ENCODE measurements at regions not wholly inside any gene's neighbourhood (a gene's known extent, or its start where the extent isn't known, plus 50 kb on each side); places are given as distances from the start of the nearest gene placed in this dataset.

DNA sequence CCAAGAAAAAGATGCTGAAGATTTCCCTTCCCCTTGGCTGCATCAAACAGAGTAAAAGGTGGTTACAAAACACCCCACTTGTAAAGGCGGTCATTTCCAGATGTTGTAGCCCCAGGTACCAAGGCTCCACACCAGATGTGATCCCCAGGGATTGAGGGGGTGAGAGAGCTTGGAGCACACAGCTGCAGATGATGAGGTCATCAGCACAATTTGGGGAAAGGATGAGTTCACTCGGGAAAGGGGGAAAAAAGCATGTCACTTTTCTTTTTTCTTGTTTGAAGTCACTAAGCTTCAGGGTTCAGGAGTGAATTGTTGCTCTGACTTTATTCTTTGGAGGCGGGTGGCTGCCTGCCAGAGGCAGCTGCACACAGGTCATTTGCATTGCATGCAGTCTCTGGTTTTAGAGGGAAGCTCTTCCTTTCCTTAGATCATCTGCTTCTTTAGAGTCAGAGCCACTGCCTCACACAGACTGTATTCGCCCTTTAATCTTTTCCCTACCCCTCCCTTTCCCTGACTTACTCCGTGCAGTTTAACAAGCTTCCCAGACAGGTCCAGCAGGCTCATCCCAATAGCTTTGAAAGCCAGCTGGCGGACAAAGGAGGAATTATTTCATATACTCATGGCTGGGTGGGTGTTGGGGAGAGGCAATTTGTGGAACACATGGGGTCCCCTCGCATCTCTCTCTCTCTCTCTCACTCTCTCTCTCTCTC lies 409.3 kb upstream of the SLC24A2 start:
- peak; percentile 12 for DNase-seq (ENCODE audit: low spot score)

DNA sequence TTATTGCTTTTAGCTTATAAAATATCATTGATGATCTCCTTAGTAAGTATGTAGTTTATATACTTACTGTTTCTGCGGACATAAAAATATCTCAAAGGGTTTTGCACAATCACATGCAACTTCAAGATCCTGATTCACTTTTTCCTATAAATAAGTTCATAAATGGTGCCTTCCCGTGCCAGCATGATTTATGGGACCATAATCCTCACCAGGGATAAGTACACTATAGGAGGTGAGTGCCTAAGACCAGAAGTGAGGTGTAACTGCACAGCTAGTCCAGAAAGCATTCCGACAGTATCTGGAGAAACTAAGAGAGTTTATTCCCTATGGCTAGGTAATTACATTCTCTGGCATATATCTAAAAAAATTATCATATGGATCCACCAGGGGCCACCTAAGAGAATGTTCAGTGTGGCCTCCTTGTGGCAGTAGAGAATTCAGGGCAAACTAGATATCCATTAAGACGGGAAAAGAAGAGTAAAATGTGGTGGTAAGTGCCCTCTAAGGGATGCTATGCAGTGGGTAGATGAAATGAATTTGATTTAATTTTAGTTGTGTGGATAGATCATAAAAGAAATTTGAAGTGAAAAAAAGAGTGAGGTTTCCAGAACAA lies 402.5 kb upstream of the SLC24A2 start:
- DNase-seq (ENCODE audit: low spot score), result no peak

DNA sequence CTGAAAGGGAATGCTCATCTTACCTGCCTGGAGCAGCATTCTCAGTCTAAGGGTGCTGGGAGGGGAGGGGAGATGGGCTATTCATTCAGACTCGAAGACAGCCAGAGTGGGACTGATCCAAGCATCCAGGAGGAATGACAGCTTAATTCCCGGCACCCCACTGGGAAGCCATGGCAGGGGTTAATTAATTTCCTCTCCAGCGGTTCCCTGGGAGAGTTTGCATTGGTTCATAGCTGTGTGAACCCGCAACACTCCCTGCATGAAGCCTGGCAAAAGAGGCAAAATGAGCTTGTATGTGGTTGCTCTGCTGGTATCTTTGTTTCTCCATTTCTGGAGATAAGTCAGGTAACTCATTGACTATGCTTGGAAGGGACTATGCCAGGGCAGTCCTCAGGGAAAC lies 401.0 kb upstream of the SLC24A2 start:
- DNase-seq (ENCODE audit: low spot score), result no peak

DNA sequence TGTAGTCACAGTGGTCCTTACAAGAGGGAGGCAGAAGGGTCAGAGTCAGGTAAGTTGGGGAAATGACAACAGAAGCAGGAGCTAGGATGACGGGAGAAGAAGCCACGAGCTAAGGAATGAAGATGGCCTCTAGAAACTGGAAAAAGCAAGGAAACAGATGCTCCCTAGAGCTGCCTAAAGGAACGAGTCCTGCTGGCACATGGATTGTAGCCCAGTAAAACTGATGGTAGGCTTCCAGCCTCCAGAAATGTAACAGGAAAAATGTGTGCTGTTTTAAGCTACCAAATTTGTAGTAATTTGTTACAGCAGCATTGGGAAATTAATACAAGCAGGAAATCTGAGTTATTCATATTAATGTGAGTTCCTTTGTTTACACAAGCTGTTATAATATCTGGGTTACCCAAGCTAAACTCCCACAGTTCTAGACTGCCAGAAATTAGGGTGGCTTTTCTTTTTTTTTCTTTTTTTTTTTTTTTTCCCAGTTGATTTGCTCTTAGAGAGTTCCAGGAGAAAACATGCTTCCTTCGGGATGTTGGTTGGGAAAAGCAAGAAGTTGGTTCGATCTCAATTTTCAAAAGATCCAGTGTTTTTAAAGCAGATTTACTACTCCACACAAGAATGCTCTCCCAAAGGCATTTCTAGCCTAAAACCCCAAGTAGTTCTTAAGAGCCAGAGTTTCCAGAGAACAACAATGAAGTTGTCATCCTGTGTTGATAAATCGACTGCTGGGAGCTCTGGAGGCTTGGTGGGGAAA lies 400.0 kb upstream of the SLC24A2 start:
- DNase-seq (ENCODE audit: low spot score), result no peak

DNA sequence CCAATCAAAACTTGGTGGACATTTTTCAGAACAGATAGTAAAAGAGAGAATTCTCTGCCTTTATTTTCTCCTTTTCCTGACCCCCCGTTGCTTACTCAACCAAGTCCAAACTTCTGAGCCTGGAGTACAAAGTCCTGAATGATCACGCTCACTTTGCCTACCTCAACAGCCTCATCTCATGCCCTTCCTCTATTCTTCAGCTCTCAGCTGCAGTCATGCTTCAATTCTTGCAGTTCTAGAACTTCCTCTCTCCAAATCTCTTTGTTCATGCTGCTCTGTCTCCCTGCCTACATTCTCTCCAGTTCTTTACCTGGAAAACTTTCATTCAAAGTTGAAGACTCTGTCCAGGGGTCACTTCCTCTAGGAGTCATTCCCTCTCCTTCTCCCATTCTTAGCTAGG lies 398.5 kb upstream of the SLC24A2 start:
- no peak for DNase-seq (ENCODE audit: low spot score)

DNA sequence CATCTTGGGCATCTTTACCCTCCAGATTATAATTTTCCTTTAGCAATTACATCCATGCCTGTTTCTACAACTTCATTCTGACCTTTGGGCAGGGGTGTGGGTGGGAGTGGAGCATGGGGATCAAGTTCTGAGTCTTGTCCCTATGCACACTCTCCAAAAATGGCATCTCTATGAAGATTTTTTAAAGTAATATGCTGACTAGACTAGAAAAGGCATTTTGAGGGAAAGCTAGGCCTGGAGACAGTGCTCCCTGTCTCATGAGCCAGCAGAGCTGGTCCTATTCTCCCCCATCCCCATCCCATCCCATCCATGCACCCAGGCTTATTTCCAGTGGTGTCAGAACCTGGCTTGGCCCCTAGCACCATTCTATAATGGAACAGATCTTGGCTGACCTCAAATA lies 398.0 kb upstream of the SLC24A2 start:
- no peak for DNase-seq (ENCODE audit: low spot score)

DNA sequence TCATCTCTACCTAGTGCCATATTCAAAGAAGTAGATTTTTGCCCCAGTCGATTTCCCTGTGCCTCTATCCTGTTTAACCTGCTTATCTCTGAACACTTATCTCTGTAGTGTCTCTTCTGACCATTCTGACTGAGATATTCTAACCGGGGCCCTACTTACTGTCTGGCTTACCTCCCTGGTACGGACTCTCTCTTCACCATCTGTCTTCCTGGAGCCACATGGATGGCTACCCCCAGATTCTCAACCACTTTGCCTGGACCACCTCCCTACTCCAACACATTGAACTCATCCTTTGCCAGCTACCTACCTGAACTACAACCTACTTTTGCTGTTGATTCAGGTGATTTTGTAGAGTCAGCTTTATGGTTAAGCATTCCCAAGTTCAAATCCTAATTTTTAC lies 397.4 kb upstream of the SLC24A2 start:
- DNase-seq (ENCODE audit: low spot score), result no peak

DNA sequence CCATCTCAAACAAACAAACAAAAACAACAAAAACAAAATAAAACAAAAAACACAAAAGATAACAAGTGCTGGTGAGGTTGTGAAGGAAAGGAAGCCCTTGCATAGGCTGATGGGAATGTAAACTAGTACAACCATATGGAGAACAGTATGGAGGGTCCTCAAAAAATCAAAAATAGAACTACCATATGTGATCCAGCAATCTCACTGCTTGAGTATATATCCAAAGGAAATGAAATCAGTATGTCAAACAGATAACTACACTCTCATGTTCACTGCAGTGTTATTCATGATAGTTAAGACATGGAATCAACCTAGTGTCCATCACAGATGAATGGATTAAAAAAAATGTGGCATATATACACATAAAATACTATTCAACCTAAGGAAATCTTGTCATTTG lies 395.7 kb upstream of the SLC24A2 start:
- DNase-seq (ENCODE audit: low spot score), result no peak

DNA sequence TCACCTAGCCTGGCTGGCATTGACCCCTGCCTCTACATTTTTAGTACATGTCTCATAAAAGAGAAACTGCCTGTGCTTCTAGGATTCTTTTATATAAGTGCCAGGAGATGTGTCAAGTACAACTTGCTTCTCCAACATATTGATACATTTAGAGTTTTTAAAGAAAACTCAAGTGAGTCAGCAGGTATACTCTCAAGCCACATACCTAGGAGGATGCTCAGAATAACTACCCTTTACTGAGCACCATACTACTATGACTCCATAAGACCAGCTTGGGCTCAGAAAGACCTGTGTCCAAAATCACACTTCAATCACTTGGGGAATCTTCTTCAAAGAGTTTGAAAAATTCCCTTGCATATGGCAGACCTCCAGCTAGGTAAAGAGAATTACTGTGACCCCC lies 389.8 kb upstream of the SLC24A2 start:
- no peak for DNase-seq (ENCODE audit: low spot score)

DNA sequence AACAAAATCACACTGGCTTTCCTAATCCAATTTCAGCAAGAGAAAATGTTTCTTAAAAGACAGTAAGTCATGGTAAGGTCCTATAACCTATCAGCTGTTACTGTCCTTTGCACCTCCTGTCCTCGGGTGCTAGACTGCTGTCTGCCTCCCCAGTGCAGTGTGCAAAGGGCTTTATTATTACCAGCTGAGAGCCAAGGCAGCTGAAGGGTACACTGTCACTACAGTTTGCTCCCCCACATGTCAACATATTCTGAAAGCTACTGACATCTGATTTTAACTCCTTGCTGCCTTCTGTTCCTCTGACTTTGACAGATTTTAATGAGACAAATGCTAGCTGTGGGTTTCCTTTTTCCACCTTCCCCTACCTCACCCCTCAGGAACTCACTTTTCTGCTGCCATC lies 389.4 kb upstream of the SLC24A2 start:
- DNase-seq (ENCODE audit: low spot score), result no peak

DNA sequence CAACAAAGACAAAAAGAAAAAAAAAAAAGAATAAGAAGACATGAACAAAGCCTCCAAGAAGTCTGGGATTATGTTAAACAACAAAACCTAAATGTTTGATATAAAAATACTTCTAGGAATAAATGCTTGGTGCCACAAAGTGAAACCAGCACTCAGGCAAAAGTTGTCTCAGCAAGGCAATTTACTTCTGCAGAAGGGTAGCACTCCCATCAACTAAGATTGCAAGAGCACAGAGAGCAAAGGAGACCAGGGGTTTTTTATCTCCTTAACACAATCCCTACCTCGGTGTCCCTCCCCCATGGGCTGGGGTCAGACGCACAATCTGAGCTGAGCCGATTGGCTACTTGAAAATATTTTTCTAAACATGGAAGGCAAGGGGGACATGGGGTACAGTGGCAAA lies 381.3 kb upstream of the SLC24A2 start:
- no peak for DNase-seq (ENCODE audit: low spot score)

DNA sequence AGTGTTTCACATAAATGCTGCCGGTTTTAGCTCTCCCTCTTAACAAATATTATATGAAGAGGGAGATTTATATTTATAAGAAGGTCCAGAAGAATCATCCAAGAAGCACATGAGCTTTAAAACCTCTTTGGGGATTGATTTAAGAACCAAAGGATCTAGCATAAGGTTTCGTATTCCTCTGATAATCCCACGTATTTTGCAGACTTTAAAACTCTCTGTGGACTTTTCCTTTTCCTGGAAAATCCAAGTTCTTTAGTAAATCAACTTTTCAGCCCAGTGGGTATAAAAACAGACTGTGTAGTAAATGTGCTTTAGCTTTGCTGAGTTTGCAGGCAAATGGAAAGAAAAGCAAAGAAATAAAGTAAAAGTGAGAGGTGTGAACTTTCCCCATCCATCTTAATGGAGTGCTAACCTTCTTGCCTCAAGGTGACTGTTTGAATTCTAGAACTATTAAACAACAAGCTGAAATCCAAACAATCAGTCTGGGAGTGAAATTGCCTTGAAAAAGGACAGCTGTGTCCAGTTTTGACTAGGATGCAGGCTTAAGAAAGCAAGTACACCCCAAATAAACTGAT lies 363.4 kb upstream of the SLC24A2 start:
- no peak for DNase-seq (ENCODE audit: low spot score)

DNA sequence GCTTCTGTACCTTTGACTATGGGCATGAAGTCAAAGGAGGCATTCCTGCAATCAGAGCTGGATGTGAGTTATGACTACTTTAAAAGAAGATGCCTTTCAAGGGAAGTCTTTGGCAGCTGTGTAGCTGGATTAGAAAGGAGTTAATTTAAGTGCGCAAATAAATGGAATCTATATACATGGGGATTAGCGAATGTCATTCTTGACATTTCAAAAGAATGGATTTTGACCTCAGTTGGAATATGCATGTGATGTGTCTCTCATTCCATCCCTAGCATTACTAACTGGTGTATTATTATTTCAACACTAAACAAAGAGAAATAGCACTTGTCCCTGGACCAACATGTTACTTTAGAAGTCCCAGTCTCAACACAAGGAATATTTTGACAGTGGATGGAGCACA lies 359.6 kb upstream of the SLC24A2 start:
- no peak for DNase-seq (ENCODE audit: low spot score)

DNA sequence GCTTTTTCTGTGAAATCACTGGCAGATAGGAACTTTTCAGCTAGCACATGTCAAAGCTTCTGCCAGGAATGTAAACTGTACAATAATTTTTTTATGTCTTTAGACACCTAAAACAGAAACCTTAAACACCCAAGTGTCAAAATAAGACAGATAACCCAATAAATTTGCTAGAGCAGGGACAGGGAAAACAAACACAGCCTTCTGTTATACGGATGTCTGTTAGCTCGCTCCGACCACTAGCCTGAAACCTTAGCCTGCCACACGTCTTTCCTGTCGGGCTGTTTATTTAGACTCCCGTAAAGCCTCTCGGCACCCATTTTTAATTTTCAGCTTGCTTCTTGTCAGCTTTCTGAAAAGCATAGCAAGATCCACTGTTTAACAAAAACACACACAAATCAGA lies 355.4 kb upstream of the SLC24A2 start:
- DNase-seq (ENCODE audit: low spot score), result no peak

DNA sequence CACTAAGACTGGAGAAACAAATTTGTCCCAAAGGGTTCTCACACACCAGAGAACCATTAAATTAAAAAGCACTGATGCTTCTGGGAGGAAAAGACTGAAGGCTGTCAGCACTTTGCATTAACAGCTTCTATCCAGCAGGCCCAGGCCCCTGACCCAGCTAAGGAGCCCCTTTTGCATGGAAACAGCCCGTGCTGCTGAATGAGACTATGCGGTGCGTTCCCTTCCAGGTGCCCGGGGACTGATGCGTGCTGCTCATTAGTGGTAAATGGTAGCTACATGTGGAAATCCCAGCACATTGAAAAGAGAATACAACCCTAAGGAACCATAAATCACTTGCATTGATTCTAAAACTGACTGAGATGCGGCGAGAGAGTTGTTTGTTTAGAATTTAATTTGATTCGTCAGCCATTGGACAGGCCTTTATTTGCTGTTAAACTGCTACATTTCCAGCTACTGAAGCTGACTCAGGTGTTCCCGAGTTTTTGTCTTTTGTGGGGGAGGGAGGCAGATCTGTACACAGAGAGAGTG lies 351.0 kb upstream of the SLC24A2 start:
- no peak for DNase-seq (ENCODE audit: low spot score)

DNA sequence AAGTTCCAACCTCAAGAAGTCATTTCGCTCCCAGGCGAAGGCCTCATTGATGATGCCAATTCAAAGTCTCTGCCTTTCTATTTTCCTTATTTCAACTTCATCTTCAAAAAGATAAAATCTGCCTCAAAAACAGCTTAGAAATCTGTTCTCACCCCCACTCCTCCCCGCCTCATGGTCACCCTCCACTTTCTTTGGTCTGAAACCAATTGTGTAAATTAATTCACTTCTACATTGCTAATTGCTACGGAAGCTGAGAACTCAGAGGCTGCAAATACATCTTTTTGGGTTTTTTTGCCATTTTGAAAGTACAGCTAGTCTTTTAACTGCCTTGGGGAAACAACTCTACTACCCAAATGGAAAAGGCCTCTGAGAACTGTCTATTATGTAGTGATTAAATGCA lies 350.0 kb upstream of the SLC24A2 start:
- DNase-seq (ENCODE audit: low spot score), result no peak

DNA sequence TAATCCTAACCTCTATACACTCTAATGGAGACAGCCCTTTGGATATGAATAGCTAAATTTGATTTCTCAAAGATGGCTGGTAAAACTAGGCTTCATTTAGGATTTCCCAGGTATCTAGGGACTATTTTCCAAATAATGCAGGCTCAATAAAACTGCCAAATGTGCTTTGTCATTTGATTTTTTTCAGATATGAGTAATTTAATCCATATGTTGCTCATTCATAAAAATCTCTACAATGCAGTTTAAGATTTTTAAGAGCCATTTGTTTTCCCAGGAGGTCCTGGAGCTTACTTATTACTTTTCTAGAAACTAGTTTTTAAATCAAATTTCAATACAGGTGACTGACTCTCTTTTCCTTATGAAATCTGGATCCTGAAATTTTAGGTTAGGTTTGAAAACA lies 349.3 kb upstream of the SLC24A2 start:
- no peak for DNase-seq (ENCODE audit: low spot score)

DNA sequence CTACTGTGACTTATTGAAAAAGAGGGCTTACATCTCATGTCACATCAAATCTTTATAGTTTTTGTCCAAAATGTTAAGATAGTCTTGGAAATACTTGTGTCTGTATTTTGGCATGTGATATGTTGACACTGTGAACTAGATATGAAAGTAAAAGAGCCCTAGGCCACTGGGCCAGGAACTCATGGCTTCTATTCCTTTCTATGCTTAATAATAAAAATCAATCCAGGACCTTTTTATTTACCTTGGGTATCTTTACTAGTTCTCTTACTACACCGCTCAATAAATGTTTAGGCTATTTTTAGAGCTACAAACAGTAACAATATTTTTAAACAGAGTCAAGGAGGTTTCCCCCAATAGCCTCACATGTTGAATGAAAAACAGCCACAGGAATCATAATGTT lies 348.6 kb upstream of the SLC24A2 start:
- no peak for DNase-seq (ENCODE audit: low spot score)

DNA sequence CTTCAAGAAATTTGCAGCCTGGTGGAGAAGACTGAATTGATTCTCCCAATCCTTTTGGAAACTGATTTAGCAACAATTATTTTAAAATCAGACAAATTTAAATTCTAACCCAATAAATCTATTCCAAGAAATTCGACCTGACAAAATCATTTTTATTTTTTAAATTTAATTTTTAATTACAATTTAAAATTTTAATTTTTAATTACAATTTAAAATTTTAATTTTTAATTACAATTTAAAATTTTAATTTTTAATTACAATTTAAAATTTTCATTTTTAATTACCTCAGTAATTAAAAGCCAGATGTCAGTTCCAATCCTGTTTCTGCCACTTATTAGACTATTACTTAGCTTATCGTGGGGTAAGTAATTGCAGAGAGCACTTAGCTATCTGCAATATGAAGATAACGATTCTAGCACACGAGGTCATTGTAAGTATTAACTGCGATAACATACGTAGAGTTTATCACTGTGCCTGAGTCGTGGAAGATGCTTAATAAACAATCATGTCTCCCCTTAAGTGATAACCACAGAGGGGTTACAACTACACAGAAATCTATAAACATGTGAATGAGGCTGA lies 346.4 kb upstream of the SLC24A2 start:
- DNase-seq (ENCODE audit: low spot score), result no peak

DNA sequence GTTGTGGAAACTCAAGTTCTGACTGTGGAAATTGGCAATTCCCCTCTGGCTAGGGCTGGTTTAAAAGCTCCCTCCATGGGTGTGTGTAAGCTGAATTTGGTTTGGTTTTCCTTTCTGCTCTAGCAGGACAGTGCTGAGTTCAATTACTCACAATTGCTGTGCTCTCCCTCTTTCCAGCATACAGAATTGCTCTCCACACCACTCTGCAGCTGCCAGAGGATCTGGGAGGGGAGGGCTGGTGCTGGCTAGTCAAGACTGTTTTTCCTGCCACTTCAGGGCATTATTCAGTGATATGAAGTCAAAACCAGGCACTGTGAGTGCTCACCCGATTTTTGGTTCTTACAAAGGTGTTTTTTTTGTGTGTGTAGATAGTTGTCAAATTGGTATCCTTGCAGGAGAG lies 336.9 kb upstream of the SLC24A2 start:
- no peak for DNase-seq (ENCODE audit: low spot score)

DNA sequence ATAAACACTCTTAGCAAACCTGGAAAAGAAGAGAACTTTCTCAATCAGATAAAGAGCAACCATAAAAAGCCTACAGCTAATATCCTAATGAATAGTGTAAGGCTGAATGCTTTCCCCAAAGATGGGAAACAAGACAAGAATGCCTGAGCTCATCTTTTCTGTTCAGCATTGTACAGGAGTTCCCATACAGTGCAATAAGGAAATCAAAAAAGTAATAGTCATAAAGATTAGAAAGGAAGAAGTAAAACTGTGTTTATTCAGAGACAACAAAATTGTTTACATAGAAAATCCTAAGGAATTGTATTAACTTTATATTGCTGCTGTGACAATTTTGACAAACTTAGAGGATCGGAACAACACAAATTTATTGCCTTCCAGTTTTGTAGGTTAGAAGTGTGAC lies 330.7 kb upstream of the SLC24A2 start:
- DNase-seq (ENCODE audit: low spot score), result no peak

DNA sequence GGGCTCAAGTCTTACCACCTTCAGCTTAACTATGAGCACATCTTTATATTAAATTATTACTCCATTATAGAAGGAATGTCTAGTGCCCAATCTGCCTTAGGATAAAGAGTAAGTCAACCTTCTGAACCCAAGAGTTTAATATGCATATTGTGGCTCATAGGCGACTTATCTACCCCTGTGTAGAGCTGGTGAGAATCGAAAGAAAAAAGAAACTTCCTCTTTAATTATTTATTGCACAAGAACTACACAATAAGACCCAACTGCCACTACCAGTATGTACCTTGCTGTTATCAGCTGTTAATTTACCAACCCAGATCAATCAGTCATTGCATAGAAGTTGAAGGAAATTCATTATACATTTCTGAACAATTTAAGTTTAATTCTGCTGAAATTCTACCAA lies 329.1 kb upstream of the SLC24A2 start:
- no peak for DNase-seq (ENCODE audit: low spot score)

DNA sequence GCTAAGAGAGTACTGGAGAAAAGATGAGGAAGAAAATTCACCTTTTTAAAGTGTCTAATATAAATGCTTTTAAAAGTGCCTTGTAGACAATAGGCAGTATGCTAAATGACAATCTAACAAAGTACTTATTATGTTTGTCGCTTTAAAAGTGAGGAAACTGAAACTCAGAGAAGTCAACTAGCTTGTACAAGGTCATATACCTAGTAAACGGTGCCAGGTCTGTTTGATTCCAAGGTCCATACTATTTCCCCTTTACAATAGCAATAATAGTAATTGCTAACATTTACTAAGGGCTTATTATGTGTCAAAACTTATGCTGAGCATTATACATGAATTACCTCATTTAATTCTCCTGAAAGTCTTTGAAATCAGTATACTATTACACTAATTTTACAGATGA lies 328.6 kb upstream of the SLC24A2 start:
- no peak for DNase-seq (ENCODE audit: low spot score)

Data from LoVo (cell line).